ENCODE measurements at regions not wholly inside any gene's neighbourhood (a gene's known extent, or its start where the extent isn't known, plus 50 kb on each side); places are given as distances from the start of the nearest gene placed in this dataset.

DNA sequence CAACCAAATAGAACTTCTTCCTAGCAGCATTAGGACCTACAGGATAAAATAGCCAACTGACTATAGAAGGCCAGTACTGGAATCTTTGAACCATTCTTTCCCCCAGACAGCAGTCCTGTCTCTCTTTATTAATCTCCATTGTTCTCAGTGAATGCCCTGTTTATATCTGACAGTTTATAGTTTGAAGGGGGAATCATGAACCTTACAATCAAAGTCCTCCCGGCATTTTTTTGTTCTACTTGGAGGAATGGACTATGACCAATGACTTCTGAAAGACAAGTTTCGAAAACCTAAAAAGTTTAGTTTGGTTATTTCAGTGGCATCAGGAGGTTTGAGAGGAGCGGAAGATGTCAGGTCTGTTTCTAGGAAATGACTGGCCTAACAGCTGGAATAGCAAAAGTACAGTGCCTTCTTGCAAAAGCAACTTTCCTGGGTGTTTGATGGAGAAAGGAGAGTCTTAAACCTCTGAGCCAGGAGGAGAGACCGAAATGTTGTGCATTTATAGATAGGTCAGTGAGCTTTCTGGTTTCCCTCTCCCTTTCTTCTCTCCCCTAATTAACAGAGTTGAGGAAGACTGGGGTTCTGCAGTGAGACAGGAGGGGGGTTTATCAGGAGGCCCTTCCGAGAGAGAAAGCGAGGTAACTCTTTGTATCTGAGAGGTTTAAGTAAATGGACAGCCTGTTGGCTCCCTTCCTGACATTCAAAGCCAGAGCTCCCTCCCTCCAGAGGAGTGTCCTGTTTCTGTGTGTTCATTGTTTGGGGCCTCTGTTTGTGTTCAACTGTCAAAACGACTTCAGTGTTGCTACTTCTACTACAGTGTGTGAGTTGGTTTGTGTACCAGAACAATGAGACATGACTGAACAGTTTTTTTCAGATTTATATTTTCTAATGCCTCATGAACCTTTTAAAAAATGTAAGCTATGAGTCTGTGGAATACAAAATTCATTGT is 383.0 kb upstream of the RARB start:
- BruUV-seq (replicated peaks): no TSS peak
- H3K27ac ChIP-seq: no peak overlapping the region
- H3K9me3 ChIP-seq (ENCODE audit: insufficient read depth, low read depth): no peaks in the 10 kb centered on the region
- H3F3A ChIP-seq (ENCODE audit: insufficient read depth, low read depth): no peaks in the 10 kb centered on the region
- no peaks in the 10 kb centered on the region for H4K20me1 ChIP-seq (ENCODE audit: insufficient read depth)
- no peaks in the 10 kb centered on the region for H3K79me2 ChIP-seq (ENCODE audit: low read depth)
- ChIA-PET POLR2A (ENCODE audit: unreplicated experiment) (no interaction called here), CTCF (no interaction called here)
- no peaks in the 10 kb centered on the region for H3K9me2 ChIP-seq (ENCODE audit: insufficient read depth)
- H3K4me3 ChIP-seq: no peak overlapping the region
- intact Hi-C loops (cut with micrococcal nuclease; ENCODE audit: unreplicated experiment): no loop called here
- no peaks in the 10 kb centered on the region for H3K36me3 ChIP-seq (ENCODE audit: low read depth)
- H3K27me3 ChIP-seq (ENCODE audit: insufficient read depth, low read depth): no peaks in the 10 kb centered on the region
- no peak overlapping the region for H3K4me2 ChIP-seq
- H3K4me1 ChIP-seq (replicated peaks; ENCODE audit: insufficient read depth): no peaks in the 10 kb centered on the region
- no peak for TF ChIP-seq EZH2 (IDR thresholded peaks at IDR 0.05; ENCODE audit: low read depth)
- TF ChIP-seq, protein P1, sequence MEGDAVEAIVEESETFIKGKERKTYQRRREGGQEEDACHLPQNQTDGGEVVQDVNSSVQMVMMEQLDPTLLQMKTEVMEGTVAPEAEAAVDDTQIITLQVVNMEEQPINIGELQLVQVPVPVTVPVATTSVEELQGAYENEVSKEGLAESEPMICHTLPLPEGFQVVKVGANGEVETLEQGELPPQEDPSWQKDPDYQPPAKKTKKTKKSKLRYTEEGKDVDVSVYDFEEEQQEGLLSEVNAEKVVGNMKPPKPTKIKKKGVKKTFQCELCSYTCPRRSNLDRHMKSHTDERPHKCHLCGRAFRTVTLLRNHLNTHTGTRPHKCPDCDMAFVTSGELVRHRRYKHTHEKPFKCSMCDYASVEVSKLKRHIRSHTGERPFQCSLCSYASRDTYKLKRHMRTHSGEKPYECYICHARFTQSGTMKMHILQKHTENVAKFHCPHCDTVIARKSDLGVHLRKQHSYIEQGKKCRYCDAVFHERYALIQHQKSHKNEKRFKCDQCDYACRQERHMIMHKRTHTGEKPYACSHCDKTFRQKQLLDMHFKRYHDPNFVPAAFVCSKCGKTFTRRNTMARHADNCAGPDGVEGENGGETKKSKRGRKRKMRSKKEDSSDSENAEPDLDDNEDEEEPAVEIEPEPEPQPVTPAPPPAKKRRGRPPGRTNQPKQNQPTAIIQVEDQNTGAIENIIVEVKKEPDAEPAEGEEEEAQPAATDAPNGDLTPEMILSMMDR (conservative IDR thresholded peaks at IDR 0.05): no peak
- no peak for DNase-seq
- H2AFZ ChIP-seq: no peak overlapping the region

DNA sequence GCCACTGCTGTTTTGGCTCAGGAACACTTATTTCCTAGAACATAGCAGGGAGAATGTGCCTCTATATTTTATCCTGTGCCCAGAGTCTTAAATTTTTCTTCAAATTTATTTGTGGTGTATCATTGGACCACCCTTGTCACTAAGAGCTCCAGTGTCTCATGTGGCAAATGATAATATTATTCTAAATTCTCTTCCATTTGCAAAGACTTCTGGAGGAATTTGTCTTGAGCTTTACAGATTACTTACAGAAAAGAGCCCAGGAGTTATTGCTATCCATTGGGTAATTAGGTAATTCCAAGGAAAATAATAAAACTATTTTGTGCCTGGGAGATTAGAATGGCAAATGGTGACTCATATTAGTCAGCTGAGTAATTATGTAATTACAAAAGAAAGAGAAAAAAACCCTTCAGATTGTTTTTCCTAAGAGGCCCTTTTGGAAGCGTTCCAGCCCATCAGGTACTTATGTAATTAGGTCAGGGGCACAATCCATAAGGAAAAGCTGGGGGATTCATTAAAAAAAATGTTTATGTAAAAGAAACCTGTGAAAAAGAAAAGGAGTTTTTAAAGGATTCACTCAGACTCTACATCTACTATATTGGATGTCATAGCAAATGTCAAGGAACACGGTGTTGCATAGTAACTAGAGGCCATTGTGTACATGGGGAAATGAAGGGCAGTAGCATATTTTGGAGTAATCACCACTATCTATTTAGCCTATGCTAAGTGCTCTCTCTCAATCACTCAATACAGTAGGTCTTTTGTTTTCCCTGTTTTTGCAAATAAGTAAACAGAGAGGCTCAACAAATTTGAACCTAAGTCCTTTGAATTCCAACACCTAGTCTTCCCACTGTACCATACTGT is 380.9 kb upstream of the RARB start:
- no peak overlapping the region for H3K4me3 ChIP-seq
- no peaks in the 10 kb centered on the region for H3K4me1 ChIP-seq (replicated peaks; ENCODE audit: insufficient read depth)
- H3K27me3 ChIP-seq (ENCODE audit: insufficient read depth, low read depth): no peaks in the 10 kb centered on the region
- H2AFZ ChIP-seq: no peak overlapping the region
- no peak overlapping the region for H3K27ac ChIP-seq
- BruUV-seq (replicated peaks): no TSS peak
- H3K4me2 ChIP-seq: no peak overlapping the region
- ChIA-PET POLR2A (ENCODE audit: unreplicated experiment) (no interaction called here), CTCF (interaction anchor here (0.6 kb wide), 1 partner anchor 123 kb away, joined by 20 read pairs; no protein-coding TSS in a partner anchor)
- no peak for DNase-seq
- no peaks in the 10 kb centered on the region for H3K9me2 ChIP-seq (ENCODE audit: insufficient read depth)
- TF ChIP-seq, protein P1 (conservative IDR thresholded peaks at IDR 0.05): no peak
- no peak for TF ChIP-seq EZH2 (IDR thresholded peaks at IDR 0.05; ENCODE audit: low read depth)
- H3K9me3 ChIP-seq (ENCODE audit: insufficient read depth, low read depth): no peaks in the 10 kb centered on the region
- H4K20me1 ChIP-seq (ENCODE audit: insufficient read depth): no peaks in the 10 kb centered on the region
- H3K36me3 ChIP-seq (ENCODE audit: low read depth): no peaks in the 10 kb centered on the region
- intact Hi-C loops (cut with micrococcal nuclease; ENCODE audit: unreplicated experiment): no loop called here
- no peaks in the 10 kb centered on the region for H3F3A ChIP-seq (ENCODE audit: insufficient read depth, low read depth)
- no peaks in the 10 kb centered on the region for H3K79me2 ChIP-seq (ENCODE audit: low read depth)

DNA sequence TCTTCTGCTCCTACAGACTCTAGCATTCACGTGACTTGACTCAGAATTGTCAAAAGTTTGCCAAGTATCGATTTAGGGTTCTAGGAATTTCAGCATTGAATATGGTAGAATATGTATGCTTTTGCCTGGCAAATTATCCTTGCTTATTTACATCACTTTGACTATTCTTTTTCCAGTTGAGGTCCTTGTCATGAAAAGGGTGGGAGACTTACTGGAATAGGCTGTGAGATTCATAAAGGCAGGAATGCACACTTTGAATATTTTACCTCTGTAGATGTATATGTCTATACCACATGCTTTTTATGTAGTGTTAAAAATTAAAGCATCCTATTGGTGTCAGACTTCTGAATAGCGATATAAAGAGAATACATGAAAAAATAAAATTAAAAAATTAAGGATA is 378.8 kb upstream of the RARB start:
- CTCF ChIA-PET: no interaction called here
- no peak overlapping the region for H3K4me2 ChIP-seq
- H3K4me3 ChIP-seq: no peak overlapping the region
- no peaks in the 10 kb centered on the region for H3K79me2 ChIP-seq (ENCODE audit: low read depth)
- H3K27me3 ChIP-seq (ENCODE audit: insufficient read depth, low read depth): no peaks in the 10 kb centered on the region
- H3K4me1 ChIP-seq (replicated peaks; ENCODE audit: insufficient read depth): no peaks in the 10 kb centered on the region
- H3K36me3 ChIP-seq (ENCODE audit: low read depth): no peaks in the 10 kb centered on the region
- H3K27ac ChIP-seq: no peak overlapping the region
- no peak for DNase-seq
- H2AFZ ChIP-seq: no peak overlapping the region
- H4K20me1 ChIP-seq (ENCODE audit: insufficient read depth): no peaks in the 10 kb centered on the region
- intact Hi-C loops (cut with micrococcal nuclease; ENCODE audit: unreplicated experiment): no loop called here
- BruUV-seq (replicated peaks): no TSS peak
- no peaks in the 10 kb centered on the region for H3K9me2 ChIP-seq (ENCODE audit: insufficient read depth)
- POLR2A ChIA-PET (ENCODE audit: unreplicated experiment): no interaction called here
- H3K9me3 ChIP-seq (ENCODE audit: insufficient read depth, low read depth): no peaks in the 10 kb centered on the region
- no peak for TF ChIP-seq EZH2 (IDR thresholded peaks at IDR 0.05; ENCODE audit: low read depth)
- TF ChIP-seq, protein P1 (conservative IDR thresholded peaks at IDR 0.05): no peak
- H3F3A ChIP-seq (ENCODE audit: insufficient read depth, low read depth): no peaks in the 10 kb centered on the region

All from PC-9 (cell line).